HG02610 (cell line): ENCODE measurements at regions not wholly inside any gene's neighbourhood (a gene's known extent, or its start where the extent isn't known, plus 50 kb on each side); places are given as distances from the start of the nearest gene placed in this dataset.
"Not testable (repeated sequence)": the region's sequence is repeated elsewhere in the genome, so short reads cannot be mapped to it uniquely, and the experiment has no call there.

Experiments
- ATAC-seq: cut with Tn5 transposase; IDR thresholded peaks from one replicate; pipeline ENCODE4 v1.9.1; 2021; ENCODE audit warnings: mild to moderate bottlenecking, moderate library complexity; ENCODE audit not compliant: unreplicated experiment

DNA sequence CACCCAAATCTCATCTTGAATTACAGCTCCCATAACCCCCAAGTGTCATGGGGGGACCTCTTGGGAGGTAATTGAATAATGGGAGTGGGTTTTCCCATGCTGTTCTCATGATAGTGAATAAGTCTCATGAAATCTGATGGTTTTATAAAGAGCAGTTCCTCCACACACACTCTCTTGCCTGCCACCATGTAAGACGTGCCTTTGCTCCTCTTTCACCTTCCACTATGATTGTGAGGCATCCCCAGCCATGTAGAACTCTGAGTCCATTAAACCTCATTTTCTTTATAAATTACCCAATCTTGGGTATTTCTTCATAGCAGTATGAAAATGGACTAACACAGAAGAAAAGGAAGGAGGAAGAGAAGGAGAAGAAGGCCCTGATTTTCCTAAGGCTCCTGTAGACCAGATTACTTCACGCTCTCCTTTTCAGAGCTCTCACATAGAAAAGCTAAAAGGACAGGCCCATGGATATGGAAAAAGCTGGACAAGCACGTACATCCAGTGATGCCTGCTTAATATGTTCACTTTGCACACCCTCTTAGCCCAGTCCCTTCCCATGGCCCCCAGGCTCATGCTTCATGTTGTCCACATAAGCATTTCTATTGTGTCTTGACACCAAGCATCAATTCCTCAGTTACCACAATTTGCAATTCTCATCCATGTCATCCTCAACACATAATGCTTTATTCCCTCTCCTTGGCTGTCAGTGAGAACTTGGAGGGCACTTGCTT, 354.8 kb downstream of the CD83 start:
- no peak for ATAC-seq

DNA sequence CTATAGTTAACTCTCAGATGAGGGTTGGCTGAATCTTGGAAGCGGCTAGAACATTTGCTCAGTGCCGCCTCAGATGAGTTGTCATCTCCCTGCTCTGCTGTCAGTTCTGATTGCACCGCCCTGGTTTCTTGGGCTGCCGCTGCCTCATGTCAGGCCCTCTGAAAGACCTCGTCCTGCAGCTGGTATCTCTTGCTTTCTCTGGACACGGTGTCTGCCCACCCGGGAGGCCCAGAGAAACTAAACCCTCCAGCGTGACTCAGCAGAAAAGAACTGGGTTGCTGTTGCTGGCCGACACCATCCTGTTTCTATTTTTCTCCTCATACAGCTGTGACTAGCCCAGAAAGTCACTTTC, 355.4 kb downstream of the CD83 start:
- no peak for ATAC-seq

DNA sequence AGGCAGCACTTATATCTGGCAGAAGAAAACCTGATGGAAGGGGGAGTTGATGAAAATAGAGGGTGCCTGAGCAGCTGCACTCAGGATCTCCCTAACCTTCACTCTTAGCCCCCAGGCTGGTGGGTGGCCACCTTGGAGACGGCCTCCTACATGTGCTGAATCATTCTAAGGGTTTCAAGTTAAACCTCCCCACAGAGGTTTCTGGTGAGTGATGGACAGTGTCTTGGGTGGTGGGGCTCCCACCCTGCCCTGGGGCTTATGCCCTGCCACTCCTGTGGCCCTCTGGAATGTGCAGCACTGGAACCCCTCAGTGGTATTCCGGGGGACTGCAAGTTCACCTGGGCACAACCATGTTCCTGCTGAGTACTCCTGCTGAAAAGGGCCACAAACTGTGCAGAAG, 357.2 kb downstream of the CD83 start:
- no peak for ATAC-seq

DNA sequence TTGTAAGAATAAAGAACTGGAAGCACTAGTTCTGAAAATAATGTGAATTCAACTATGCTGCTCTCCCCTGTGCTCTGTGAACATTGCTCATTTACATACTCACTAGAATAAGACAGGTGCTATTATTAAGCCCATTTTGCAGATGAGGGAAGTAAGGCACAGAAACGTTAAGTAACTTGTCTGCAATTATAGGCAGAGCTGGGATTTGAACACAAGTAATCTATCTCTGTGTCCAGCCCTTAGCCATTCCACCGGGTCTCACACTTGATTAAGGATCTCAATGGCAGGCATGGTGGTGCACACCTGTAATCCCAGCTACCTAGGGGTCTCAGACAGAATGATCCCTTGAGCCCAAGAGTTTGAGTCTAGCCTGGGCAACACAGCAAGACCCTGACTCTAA, 357.7 kb downstream of the CD83 start:
- no peak for ATAC-seq

DNA sequence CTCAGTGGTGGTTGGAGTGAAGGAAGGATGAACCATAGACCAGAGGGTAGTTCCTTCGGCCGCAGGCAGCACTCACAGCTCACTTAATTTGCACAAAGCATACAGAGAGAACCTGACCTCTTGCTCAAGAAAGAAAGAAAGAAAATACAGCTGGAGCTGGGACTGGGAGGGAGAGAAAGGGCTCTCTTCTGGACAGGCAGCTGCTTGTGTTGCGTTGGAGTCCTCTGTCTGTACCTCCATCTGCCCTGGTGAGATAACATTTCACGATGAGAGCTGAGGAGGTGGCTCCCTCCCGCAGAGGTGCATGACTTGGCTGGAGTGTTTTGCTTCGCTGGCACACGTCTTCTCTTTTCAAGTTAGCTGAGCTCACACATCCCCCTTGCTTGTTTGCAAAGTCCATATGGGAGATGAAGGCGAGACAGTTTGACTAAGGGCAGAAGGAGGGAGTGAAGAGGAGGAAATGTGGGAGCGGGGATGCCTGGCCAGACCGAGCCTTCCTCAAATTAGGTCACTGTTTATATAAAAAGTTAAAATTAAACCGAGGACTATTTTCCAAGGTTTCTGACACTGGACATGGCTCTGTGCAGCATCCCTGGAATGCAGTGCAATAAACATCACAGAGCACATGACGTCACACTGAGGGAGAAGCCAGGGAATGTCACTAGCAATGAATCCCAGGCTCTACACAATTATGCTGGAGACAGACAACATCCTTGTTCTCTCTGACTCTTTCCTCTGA, 359.4 kb downstream of the CD83 start:
- ATAC-seq: no peak

DNA sequence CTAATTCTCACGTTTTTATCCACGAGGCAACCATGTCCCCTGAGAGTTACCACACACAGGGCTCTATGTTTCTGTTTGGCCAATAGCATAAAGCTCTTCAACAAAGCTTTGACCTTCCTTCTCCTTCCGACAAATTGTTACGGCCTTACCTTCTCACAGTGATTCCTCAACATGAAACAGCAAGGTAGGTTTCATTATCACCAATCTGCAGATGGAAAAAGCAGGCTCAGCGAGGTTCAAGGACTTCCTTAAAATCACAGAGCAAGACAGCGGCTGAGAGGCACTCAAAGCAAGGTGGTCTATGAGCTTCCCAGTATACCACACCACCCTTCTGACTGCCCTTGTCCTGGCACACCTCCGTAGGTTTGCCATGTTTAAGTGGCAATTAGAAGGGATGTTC, 360.0 kb downstream of the CD83 start:
- ATAC-seq: no peak

DNA sequence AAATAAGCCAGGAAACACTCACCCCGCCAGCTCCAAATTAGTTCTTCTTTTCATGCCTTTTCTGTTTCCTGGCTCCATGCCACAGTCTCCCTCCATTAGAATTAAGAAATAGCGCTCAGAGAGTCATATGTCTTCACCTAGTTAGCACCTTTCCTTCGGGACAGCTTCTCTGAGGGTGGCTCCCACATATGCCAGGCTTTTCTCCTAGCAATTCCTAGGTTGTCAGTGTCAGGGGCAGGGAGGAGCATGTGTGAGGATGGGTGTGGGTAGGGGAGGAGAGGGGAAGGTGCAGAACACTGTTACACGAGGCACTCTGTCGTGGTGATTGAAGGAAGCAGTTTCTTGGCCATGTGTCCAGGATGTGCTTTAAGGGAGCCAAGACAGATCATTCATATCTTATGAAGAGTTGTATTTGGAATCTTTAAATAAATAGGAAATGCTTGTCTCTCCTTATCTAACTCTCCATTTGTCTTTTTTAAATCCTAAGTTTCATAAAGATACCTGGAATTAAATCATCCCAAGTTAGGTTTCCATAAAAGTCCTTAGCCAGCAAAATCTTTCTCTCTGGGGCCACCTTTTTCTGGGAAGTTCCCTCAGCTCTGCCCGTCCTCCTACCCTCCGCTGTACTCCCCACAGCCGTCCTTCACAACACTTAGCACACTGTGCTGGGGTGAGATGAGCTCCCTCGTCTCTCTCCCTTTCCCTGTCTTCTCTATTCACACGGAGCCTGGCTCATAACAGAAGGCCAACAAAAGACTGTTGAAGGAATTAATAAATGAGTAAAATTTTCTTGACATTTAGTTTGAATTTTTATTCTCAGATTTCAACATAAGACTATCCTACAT, 361.0 kb downstream of the CD83 start:
- no peak for ATAC-seq

DNA sequence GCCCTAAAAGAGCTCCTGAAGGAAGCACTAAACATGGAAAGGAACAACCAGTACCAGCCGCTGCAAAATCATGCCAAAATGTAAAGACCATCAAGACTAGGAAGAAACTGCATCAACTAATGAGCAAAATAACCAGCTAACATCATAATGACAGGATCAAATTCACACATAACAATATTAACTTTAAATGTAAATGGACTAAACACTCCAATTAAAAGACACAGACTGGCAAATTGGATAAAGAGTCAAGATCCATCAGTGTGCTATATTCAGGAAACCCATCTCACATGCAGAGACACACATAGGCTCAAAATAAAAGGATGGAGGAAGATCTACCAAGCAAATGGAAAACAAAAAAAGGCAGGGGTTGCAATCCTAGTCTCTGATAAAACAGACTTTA, 364.4 kb downstream of the CD83 start:
- ATAC-seq: not testable (repeated sequence)

DNA sequence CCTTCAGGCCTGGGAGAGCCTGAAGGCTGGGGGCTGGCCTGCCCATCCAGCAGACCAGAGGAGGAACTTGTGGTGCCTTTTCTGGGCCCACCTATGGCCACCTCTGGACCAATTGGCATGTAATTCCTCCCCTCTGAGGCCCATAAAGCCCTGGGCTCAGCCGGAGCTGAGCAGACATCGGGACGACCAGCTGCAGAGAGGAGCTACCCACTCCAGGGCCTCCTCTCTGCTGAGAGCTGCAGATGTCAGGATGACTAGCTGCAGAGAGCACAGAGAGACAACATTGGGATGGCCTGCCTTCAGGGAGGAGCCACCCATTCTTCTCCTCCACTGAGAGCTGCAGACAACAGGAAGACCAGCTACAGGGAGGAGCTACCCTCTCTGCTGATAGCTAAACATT, 370.1 kb downstream of the CD83 start:
- ATAC-seq: no peak

DNA sequence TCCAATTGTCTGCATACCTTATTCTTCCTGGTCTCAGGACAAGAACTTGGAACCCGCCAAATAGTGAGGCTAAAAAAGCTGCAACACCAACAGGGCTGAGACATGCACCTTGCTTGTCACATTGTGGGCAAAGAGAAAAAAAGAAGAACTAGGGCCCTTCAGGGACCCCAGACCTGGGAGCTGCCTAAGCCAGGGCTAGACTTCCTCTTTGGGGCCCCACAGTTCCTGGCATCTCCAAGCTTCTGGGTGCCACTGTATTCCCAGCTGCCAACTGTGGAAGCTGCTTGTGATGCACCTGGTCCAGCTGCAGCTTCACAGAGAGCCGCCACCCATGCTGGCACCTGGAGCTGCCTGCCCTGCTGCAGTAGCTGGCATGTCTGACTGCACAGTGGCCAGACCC, 370.6 kb downstream of the CD83 start:
- ATAC-seq: no peak

DNA sequence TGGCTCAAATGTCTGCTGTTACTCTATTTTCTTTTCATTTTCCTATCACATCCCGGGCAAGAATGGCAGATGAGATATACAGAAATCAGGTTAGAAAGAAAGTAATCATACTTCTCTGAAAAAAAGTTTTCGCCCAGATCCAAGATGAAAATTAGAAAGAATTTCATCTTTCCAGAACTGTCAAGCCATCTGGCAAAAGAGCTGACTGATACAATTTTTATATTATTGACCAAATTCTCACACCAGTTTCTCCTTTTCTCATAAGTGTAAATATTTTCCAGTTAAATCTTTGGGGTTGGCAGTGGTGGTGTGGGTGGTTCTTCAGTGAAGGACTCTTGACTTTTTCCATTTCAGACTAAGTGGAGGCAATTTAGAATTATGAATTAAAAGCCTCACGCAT, 371.9 kb downstream of the CD83 start:
- ATAC-seq: no peak

DNA sequence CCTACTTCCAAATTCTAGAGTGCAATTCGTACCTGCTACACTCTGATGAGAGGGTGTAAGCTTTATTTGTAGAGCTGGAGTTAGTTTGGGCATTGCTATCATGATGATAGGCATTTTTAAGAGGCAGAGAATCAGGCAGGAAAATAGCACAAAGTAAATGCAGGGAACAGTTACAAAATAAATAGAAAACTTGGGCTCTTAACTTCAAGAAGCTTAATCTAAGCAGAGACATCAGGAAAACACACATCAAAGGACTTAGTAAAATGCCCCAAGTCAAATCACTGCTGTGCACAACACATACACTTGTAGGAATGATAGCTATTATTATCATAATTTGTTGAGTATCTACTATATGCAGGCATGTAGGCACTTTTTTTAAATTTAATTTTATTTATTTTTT, 381.2 kb downstream of the CD83 start:
- no peak for ATAC-seq

DNA sequence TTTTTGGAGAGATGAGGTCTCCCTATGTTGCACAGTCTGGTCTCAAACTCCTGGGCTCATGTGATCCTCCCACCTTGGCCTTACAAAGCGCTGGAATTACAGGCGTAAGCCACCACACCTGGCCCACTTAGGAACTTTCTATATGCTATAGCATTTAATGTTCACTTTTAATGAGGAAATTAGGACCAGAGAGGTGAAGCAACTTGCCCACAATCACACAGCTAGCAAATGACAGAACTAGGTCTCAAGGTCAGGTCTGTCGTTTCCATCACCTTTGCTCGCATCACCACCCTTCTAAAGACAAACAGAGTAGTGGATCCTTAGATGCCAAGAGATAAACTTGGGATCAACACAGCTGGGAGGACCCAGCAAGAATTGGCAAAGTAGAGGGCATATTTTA, 381.7 kb downstream of the CD83 start:
- ATAC-seq: no peak

DNA sequence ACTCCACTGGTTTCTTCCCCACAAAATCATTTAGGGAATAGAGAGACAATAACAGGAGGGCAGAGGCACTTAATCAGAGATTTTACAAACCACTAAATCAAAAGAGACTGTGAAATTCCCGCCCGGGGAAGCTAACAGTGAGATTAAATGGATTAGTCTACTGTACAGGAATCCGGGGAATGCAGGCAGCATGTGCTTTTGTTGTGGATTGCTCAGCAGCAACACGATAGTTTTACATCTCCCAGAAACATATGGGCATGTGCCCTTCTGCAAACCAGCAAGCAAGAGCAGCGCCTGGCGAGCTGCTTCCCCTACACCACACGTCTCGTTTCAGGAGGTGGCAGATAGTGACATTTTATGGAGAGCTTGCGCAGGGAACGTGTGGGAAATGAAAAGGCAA, 382.3 kb downstream of the CD83 start:
- no peak for ATAC-seq

DNA sequence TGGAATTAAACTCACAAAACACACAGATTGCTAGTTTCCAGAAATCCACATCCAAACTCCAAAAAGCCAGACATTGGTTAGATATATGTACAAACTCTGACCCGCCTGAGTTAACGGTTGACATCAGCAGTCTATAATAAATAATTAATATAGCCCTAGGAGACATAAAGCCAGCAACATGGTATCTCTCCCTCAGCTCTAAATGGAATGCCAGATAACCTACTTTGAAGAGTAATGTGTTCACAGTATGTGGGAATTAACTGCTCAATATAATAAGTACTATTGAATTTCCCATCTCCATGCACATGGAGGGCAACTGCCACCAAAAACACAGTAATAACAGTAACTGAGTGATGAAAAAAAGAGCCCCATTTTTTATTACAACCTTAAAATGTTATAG, 383.2 kb downstream of the CD83 start:
- ATAC-seq: no peak

DNA sequence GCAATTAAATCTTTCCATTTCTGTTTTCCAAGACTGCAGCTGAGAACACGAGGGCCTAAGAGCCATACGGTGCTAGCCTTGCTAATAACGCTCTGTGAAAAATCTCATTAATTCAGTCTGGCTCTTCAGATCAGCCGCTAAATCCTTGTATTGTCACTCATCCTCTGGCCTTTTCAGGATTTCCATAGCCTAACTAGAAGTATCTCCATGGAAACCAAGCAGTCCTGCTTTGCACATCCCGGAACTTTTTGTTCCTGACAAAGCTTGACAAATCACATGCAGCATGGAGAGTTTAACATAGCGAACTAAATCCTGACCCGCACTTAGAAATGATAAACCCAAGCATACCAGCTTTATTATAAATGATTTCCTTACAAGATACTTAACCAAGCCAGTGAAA, 383.7 kb downstream of the CD83 start:
- no peak for ATAC-seq

DNA sequence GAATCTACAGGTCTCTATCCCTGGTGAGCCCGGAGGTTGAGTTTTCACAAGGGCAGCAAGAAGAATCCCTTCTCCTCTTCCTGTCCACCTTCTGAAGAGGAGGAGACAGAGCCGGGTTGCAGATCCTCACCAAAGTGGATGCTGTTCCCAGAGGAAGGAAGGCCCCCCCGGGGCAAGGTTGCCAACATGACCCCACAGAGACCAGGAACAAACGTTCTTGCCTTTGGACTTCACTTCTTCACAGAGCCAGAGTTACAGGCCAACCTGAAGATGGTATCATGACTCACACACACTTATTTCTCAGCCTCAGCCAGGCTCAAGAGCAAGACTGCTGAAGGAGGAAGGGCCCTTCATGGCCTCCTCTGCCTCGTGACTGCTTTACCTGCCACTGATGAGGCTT, 384.3 kb downstream of the CD83 start:
- ATAC-seq: no peak

DNA sequence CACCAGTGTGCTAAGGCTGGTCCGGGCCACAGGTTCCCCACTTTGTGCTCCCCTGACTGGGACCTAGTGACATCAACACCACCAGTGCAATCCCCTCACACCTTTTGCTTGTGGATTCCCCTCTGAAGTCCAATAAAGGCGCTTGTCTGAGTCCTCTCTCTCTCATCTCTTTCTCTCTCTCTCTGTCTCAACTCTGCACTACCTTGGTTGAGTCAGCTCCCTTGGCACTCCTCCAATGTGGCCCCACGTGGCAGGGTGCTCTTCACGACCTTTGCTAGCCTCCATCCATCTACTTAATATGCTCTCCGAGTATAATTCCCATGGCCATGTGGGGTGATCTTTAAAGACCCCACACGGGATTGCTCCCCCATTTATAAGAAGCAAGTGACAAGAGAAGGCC, 385.0 kb downstream of the CD83 start:
- ATAC-seq: no peak

DNA sequence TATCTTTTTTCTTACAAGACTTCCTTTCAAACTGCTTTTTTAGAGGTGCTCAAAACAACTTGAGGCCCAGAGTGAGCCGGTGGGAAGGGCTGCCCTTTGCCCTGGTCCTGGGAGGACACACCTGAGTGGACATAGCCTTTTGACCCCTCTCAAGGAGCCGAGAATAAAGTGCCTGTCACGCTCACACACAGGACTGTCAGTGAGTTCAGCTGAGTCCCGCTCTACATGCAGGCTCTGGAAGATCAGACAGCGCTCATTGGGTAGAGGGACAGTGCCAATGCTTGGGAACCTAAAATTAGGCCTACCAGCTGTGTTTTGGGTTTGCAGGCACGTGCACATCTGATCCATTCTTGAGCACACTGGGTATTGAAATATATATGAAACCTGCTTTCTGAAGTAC, 387.8 kb downstream of the CD83 start:
- ATAC-seq: no peak

DNA sequence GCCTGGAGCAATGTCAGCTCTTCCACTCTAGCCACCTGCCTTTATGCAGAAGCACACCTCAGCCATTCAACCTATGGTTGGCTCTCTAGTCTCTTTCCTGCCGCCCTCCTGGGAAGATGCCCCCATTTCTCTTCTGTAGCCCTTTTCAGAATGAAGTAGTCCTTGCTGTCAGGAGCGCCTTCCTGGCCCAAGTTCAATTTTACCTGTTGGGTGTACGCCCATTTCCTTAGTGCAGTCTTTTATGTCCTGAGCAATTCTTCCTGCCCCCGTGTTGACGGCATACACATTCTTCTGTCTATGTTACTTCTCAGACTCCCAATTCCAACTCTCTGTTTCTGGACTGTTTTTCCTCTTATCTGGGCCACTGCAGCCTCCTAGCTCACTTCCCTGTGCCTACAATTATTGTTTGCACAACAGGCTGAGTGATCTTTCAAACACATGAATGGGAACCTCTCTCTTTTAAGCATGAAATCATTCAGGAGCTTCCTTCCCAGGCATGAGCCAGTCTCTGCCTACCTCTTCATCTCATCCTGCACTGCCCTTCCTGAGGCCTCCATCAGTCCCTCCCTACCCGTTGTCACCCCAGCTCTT, 389.2 kb downstream of the CD83 start:
- no peak for ATAC-seq

DNA sequence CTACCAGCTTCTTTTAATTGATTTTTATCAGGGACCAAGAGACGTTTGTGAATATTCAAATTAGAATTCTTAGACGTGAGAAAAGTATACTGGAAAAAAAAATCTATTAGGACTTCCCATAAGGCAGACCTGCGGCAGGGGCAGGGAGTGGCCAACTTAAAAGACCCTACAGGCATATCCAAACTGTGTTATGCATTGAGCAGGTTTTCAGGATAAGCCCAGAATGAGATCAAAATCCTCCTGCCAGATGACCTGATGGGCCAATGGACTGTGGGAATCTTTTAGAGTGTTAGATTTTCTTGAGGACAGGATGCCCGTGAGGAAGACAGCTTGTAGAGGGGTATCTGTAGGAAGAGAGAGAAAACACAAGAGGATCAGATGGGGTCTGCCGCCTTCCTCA, 391.5 kb downstream of the CD83 start:
- ATAC-seq: no peak

DNA sequence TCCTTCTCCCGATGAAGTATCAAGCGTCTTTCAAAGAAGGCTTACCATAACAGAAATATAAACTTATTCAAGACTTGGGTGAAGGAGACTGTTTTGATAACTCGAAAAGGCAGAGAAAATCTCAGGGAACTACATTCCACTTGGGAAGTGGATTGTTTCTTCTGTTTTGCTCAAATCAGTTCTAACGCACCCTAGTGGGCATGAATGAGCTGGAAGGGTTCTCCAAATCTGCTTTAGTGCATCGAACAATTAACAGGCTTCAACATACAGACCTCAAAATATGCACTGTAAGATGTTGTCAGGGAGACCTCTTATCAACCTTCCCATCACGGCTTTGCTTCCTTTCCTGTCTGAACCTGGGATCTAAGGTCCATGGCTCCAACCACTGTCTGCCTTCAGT, 392.5 kb downstream of the CD83 start:
- ATAC-seq: no peak
